H9 (cell line): ENCODE measurements at regions not wholly inside any gene's neighbourhood (a gene's known extent, or its start where the extent isn't known, plus 50 kb on each side); places are given as distances from the start of the nearest gene placed in this dataset.

Experiments used
- DNase-seq: peaks from one replicate; pipeline ENCODE4 v3.0.0-alpha.2; 2017
- H2AFZ ChIP-seq: one replicate; pipeline ENCODE4 v1.6.1; 2013; ENCODE audit warnings: mild to moderate bottlenecking, low read length, control low read depth, moderate library complexity
- H2AK5ac ChIP-seq: 2 replicates; pipeline ENCODE4 v1.6.1; 2013; ENCODE audit warnings: low read length, control low read depth, mixed read lengths; ENCODE audit not compliant: insufficient read length
- H2BK120ac ChIP-seq: one replicate; pipeline ENCODE4 v1.6.1; 2013; ENCODE audit warnings: low read depth, mild to moderate bottlenecking, low read length, control low read depth, inconsistent platforms; ENCODE audit not compliant: poor library complexity, severe bottlenecking
- H2BK12ac ChIP-seq: 2 replicates; pipeline ENCODE4 v1.6.1; 2013; ENCODE audit warnings: low read length, control low read depth, mixed read lengths, low read depth; ENCODE audit not compliant: insufficient read length
- H2BK15ac ChIP-seq: 2 replicates; pipeline ENCODE4 v1.6.1; 2013; ENCODE audit warnings: low read depth, low read length, control low read depth
- H2BK20ac ChIP-seq: one replicate; pipeline ENCODE4 v1.6.1; 2013; ENCODE audit warnings: low read depth, mild to moderate bottlenecking, low read length, control low read depth, inconsistent platforms; ENCODE audit not compliant: poor library complexity, severe bottlenecking
- H2BK5ac ChIP-seq: 2 replicates; pipeline ENCODE4 v1.6.1; 2013; ENCODE audit warnings: low read length, control low read depth, mixed read lengths; ENCODE audit not compliant: insufficient read length
- H3K14ac ChIP-seq: 2 replicates; pipeline ENCODE4 v1.6.1; 2013; ENCODE audit warnings: low read length, control low read depth; ENCODE audit not compliant: insufficient read depth
- H3K18ac ChIP-seq: 2 replicates; pipeline ENCODE4 v1.6.1; 2013; ENCODE audit warnings: low read depth, mild to moderate bottlenecking, mixed read lengths, low read length, control low read depth; ENCODE audit not compliant: insufficient read length
- H3K23ac ChIP-seq: 2 replicates; pipeline ENCODE4 v1.6.1; 2013; ENCODE audit warnings: low read length, control low read depth, mixed read lengths, low read depth; ENCODE audit not compliant: insufficient read length
- H3K23me2 ChIP-seq: 2 replicates; pipeline ENCODE4 v1.6.1; 2013; ENCODE audit warnings: low read depth, mild to moderate bottlenecking, mixed read lengths, low read length, control low read depth; ENCODE audit not compliant: insufficient read length, poor library complexity, severe bottlenecking
- H3K27ac ChIP-seq: 2 replicates; pipeline ENCODE4 v1.5.1; 2013; ENCODE audit warnings: low read length, control low read depth, mixed read lengths, low read depth; ENCODE audit not compliant: insufficient read length
- H3K27me3 ChIP-seq: 2 replicates; pipeline ENCODE4 v1.6.1; 2013; ENCODE audit warnings: low read length, control low read depth, inconsistent platforms; ENCODE audit not compliant: insufficient read depth
- H3K4ac ChIP-seq: 2 replicates; pipeline ENCODE4 v1.6.1; 2013; ENCODE audit warnings: low read depth, mild to moderate bottlenecking, control low read depth, inconsistent platforms, low read length, moderate library complexity
- H3K4me1 ChIP-seq: 2 replicates; pipeline ENCODE4 v1.6.1; 2013; ENCODE audit warnings: low read length, control low read depth, inconsistent platforms; ENCODE audit not compliant: insufficient read depth
- H3K4me2 ChIP-seq: 2 replicates; pipeline ENCODE4 v1.6.1; 2013; ENCODE audit warnings: low read length, control low read depth, mixed read lengths; ENCODE audit not compliant: insufficient read length, insufficient read depth
- H3K56ac ChIP-seq: 2 replicates; pipeline ENCODE4 v1.6.1; 2013; ENCODE audit warnings: low read depth, mild to moderate bottlenecking, mixed read lengths, low read length, control low read depth; ENCODE audit not compliant: insufficient read length
- H3K79me1 ChIP-seq: 2 replicates; pipeline ENCODE4 v1.6.1; 2013; ENCODE audit warnings: low read depth, mild to moderate bottlenecking, moderate library complexity, low read length, control low read depth, inconsistent platforms; ENCODE audit not compliant: insufficient read depth, poor library complexity, severe bottlenecking
- H3K79me2 ChIP-seq: 2 replicates; pipeline ENCODE4 v1.6.1; 2013; ENCODE audit warnings: low read length, control low read depth, inconsistent platforms; ENCODE audit not compliant: insufficient read depth
- H3K9ac ChIP-seq: 2 replicates; pipeline ENCODE4 v1.6.1; 2013; ENCODE audit warnings: low read length, control low read depth, mixed read lengths; ENCODE audit not compliant: insufficient read length; ENCODE audit errors: extremely low read depth
- H3K9me3 ChIP-seq: one replicate; pipeline ENCODE4 v1.6.1; 2013; ENCODE audit warnings: low read depth, low read length, inconsistent platforms; ENCODE audit not compliant: control insufficient read depth
- H3T11ph ChIP-seq: one replicate; pipeline ENCODE4 v1.6.1; 2013; ENCODE audit warnings: mild to moderate bottlenecking, low read length, control low read depth, inconsistent platforms
- H4K20me1 ChIP-seq: one replicate; pipeline ENCODE4 v1.6.1; 2013; ENCODE audit not compliant: control insufficient read depth, insufficient read length, insufficient read depth
- H4K5ac ChIP-seq: 2 replicates; pipeline ENCODE4 v1.6.1; 2013; ENCODE audit warnings: low read depth, mild to moderate bottlenecking, mixed read lengths, low read length, control low read depth; ENCODE audit not compliant: insufficient read length
- H4K8ac ChIP-seq: replicated peaks from 2 replicates; pipeline ENCODE4 v1.6.1; 2013; ENCODE audit warnings: low read length, control low read depth, mixed read lengths, low read depth; ENCODE audit not compliant: insufficient read length
- H4K91ac ChIP-seq: 2 replicates; pipeline ENCODE4 v1.6.1; 2013; ENCODE audit warnings: low read depth, mild to moderate bottlenecking, moderate library complexity, mixed read lengths, low read length, control low read depth; ENCODE audit not compliant: insufficient read length
- H3K27ac Mint-ChIP-seq, 3 experiments: 2 replicates in 2 of 3; 3 replicates in 1 of 3; pipeline ENCODE4 v1.8.0; 2020 to 2021; ENCODE audit warnings: mixed read lengths in 3 of 3, mild to moderate bottlenecking in 1 of 3, moderate library complexity in 1 of 3
- H3K27me3 Mint-ChIP-seq: 2 replicates; pipeline ENCODE4 v1.8.0; 2021; ENCODE audit warnings: low read depth, mild to moderate bottlenecking, moderate library complexity, mixed read lengths
- H3K36me3 Mint-ChIP-seq, 3 experiments: 2 replicates in 2 of 3; 3 replicates in 1 of 3; pipeline ENCODE4 v1.8.0; 2020 to 2021; ENCODE audit warnings: low read depth in 3 of 3, mixed read lengths in 3 of 3; ENCODE audit not compliant: insufficient read depth in 1 of 3
- H3K4me1 Mint-ChIP-seq, 2 experiments: 2 replicates each; pipeline ENCODE4 v1.8.0; 2020; ENCODE audit warnings: mixed read lengths in 2 of 2
- H3K4me3 Mint-ChIP-seq, 2 experiments: 2 replicates in 1 of 2; 3 replicates in 1 of 2; pipeline ENCODE4 v1.8.0; 2020 to 2021; ENCODE audit warnings: mild to moderate bottlenecking in 2 of 2, mixed read lengths in 2 of 2, moderate library complexity in 1 of 2
- H3K9me3 Mint-ChIP-seq, 2 experiments: 2 replicates in 1 of 2; 3 replicates in 1 of 2; pipeline ENCODE4 v1.8.0; 2020; ENCODE audit warnings: mild to moderate bottlenecking in 2 of 2, mixed read lengths in 2 of 2, moderate library complexity in 1 of 2
- WGBS: extraction: QIAGEN DNeasy Blood & Tissue Kit; methylation state at CpG from one replicate; pipeline ENCODE4 v1.1.7; 2013; ENCODE audit warnings: missing lambda C conversion rate, low lambda C conversion rate, mixed read lengths; ENCODE audit not compliant: insufficient read length; ENCODE audit errors: extremely low coverage; 5-methylcytosine and 5-hydroxymethylcytosine counted together
- TF ChIP-seq, protein P1 (sequence below): fragments of 200-600 bp; sonication (generic); conservative IDR thresholded peaks from 3 replicates; pipeline ENCODE4 v1.8.0; 2021; ENCODE audit warnings: antibody characterized with exemption, mild to moderate bottlenecking

DNA sequence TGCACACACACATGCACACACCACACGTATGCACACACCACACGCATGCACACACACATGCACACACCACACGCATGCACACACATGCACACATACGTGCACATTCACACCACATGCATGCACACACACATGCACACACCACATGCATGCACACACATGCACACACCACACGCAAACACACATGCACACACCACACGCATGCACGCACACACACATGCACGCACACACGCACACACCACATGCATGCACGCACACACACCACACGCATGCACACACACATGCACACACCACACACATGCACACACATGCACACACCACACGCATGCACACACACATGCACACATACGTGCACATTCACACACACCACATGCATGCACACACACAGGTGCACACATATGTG lies 169.8 kb upstream of the SALL3 start:
- WGBS: no CpG with 5 or more reads among the region's 13 CpGs
- H2BK15ac ChIP-seq: no peak overlapping the region

More for the DNA sequence above, 169.8 kb upstream of the SALL3 start:
- Mint-ChIP-seq H3K36me3 (peaks cover 0 to 11% (median 2%) of the 10 kb centered on the region in 3 experiments; a peak in 4 of 7 replicates), H3K4me1 (peaks cover 25% of the 10 kb centered on the region in 2 experiments), H3K9me3 (peaks cover 7% of the 10 kb centered on the region in 2 experiments; a peak in 4 of 5 replicates), H3K27ac (peak overlapping the region in 1 of 3 experiments; percentile 96; a peak in 2 of 7 replicates), H3K4me3 (peak overlapping the region in 1 of 2 experiments; percentile 50; a peak in 1 of 5 replicates), H3K27me3 (peaks cover 9% of the 10 kb centered on the region)
- H3K27me3 ChIP-seq: no peaks in the 10 kb centered on the region
- no peak overlapping the region for H3K27ac ChIP-seq
- TF ChIP-seq, protein P1, sequence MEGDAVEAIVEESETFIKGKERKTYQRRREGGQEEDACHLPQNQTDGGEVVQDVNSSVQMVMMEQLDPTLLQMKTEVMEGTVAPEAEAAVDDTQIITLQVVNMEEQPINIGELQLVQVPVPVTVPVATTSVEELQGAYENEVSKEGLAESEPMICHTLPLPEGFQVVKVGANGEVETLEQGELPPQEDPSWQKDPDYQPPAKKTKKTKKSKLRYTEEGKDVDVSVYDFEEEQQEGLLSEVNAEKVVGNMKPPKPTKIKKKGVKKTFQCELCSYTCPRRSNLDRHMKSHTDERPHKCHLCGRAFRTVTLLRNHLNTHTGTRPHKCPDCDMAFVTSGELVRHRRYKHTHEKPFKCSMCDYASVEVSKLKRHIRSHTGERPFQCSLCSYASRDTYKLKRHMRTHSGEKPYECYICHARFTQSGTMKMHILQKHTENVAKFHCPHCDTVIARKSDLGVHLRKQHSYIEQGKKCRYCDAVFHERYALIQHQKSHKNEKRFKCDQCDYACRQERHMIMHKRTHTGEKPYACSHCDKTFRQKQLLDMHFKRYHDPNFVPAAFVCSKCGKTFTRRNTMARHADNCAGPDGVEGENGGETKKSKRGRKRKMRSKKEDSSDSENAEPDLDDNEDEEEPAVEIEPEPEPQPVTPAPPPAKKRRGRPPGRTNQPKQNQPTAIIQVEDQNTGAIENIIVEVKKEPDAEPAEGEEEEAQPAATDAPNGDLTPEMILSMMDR: no peak
- no peak overlapping the region for H4K5ac ChIP-seq
- DNase-seq: no peak
- H2AFZ ChIP-seq: no peak overlapping the region
- no peak overlapping the region for H3K4me2 ChIP-seq
- H3K56ac ChIP-seq: no peak overlapping the region
- no peak overlapping the region for H2BK20ac ChIP-seq
- no peak overlapping the region for H3K9ac ChIP-seq
- H2BK12ac ChIP-seq: no peak overlapping the region
- no peak overlapping the region for H3K23ac ChIP-seq
- no peak overlapping the region for H3K14ac ChIP-seq
- no peak overlapping the region for H4K91ac ChIP-seq
- no peaks in the 10 kb centered on the region for H3K23me2 ChIP-seq
- H2BK5ac ChIP-seq: no peak overlapping the region
- H4K8ac ChIP-seq: peak overlapping the region; percentile 3
- H3K18ac ChIP-seq: no peak overlapping the region
- H3K4ac ChIP-seq: no peak overlapping the region
- H4K20me1 ChIP-seq: no peaks in the 10 kb centered on the region
- no peak overlapping the region for H3T11ph ChIP-seq
- no peaks in the 10 kb centered on the region for H3K4me1 ChIP-seq
- H2BK120ac ChIP-seq: no peak overlapping the region
- H3K79me1 ChIP-seq: no peaks in the 10 kb centered on the region
- H3K9me3 ChIP-seq: no peaks in the 10 kb centered on the region
- H3K79me2 ChIP-seq: no peaks in the 10 kb centered on the region
- H2AK5ac ChIP-seq: no peak overlapping the region
